ENCODE measurements at regions not wholly inside any gene's neighbourhood (a gene's known extent, or its start where the extent isn't known, plus 50 kb on each side); places are given as distances from the start of the nearest gene placed in this dataset.
A peak's percentile ranks its signal among the peaks of the same experiment; 100 is the strongest.
"Not testable (repeated sequence)": the region's sequence is repeated elsewhere in the genome, so short reads cannot be mapped to it uniquely, and the experiment has no call there.

- DNase-seq (ENCODE audit: low spot score): peak; percentile 37
These were observed 163.9 kb downstream of the SMAD6 start for GRCh38 chr15:66865622-66866611.

- peak; percentile 4 for DNase-seq (ENCODE audit: low spot score)
These were observed 164.6 kb downstream of the SMAD6 start for GRCh38 chr15:66866656-66867055.

- DNase-seq (ENCODE audit: low spot score): peak; percentile 34
These were observed 166.9 kb downstream of the SMAD6 start for GRCh38 chr15:66868918-66869317.

GRCh38 chr15:66870880-66871388 lies 168.9 kb downstream of the SMAD6 start:
- no peak for DNase-seq (ENCODE audit: low spot score)

GRCh38 chr15:66872405-66872804 lies 170.4 kb downstream of the SMAD6 start:
- DNase-seq (ENCODE audit: low spot score): no peak

- not testable (repeated sequence) for DNase-seq (ENCODE audit: low spot score)
These were observed 171.3 kb downstream of the SMAD6 start for GRCh38 chr15:66873331-66873730.

- DNase-seq (ENCODE audit: low spot score): peak; percentile 21
These were observed 171.8 kb downstream of the SMAD6 start for GRCh38 chr15:66873856-66874255.

- peak; percentile 24 for DNase-seq (ENCODE audit: low spot score)
These were observed 173.8 kb downstream of the SMAD6 start for GRCh38 chr15:66875588-66876420.

GRCh38 chr15:66876421-66876730 lies 174.3 kb downstream of the SMAD6 start:
- DNase-seq (ENCODE audit: low spot score): peak; percentile 46

GRCh38 chr15:66876731-66877476 lies 174.9 kb downstream of the SMAD6 start:
- DNase-seq (ENCODE audit: low spot score): peak; percentile 38

- peak; percentile 34 for DNase-seq (ENCODE audit: low spot score)
These were observed 175.6 kb downstream of the SMAD6 start for GRCh38 chr15:66877477-66878271.

GRCh38 chr15:66878761-66879160 lies 176.7 kb downstream of the SMAD6 start:
- peak; percentile 43 for DNase-seq (ENCODE audit: low spot score)

- peak; percentile 32 for DNase-seq (ENCODE audit: low spot score)
These were observed 177.7 kb downstream of the SMAD6 start for GRCh38 chr15:66879531-66880368.

GRCh38 chr15:66880380-66881155 lies 178.5 kb downstream of the SMAD6 start:
- DNase-seq (ENCODE audit: low spot score): peak; percentile 32

GRCh38 chr15:66881173-66881905 lies 179.3 kb downstream of the SMAD6 start:
- peak; percentile 38 for DNase-seq (ENCODE audit: low spot score)

GRCh38 chr15:66882251-66883020 lies 180.4 kb downstream of the SMAD6 start:
- peak; percentile 42 for DNase-seq (ENCODE audit: low spot score)

- peak; percentile 68 for DNase-seq (ENCODE audit: low spot score)
These were observed 181.4 kb downstream of the SMAD6 start for GRCh38 chr15:66883284-66883911.

All from ecto neural progenitor cell (in vitro differentiated cells).